ENCODE measurements at regions not wholly inside any gene's neighbourhood (a gene's known extent, or its start where the extent isn't known, plus 50 kb on each side); places are given as distances from the start of the nearest gene placed in this dataset.

- no peak for ATAC-seq
- Histone ChIP-seq H3K27ac (no peak overlapping the region), H3K9me3 (no peaks in the 10 kb centered on the region), H3K4me1 (peaks cover 2% of the 10 kb centered on the region), H3K4me3 (no peak overlapping the region), H3K36me3 (replicated peaks in 1 of 2; ENCODE audit: insufficient read depth in 1 of 2, low read depth in 2 of 2) (no peaks in the 10 kb centered on the region), H3K27me3 (no peaks in the 10 kb centered on the region)
- DNase-seq, result no peak
- intact Hi-C loops (cut with DNase I), result no loop called here
- TF ChIP-seq POLR2A (IDR thresholded peaks at IDR 0.05) (no peak), CTCF (IDR thresholded peaks at IDR 0.05) (no peak)
- WGBS, 2 donors, result 78 to 84% methylated on average over 12 of the region's 12 CpGs
Measured at GRCh38 chr18:22093731-22094357, 75.5 kb upstream of the GATA6 start.

- 70 to 76% methylated on average over 4 of the region's 4 CpGs for WGBS, 2 donors
- Histone ChIP-seq H3K9me3 (no peaks in the 10 kb centered on the region), H3K4me3 (no peak overlapping the region), H3K36me3 (replicated peaks in 1 of 2; ENCODE audit: insufficient read depth in 1 of 2, low read depth in 2 of 2) (no peaks in the 10 kb centered on the region), H3K4me1 (no peaks in the 10 kb centered on the region), H3K27me3 (no peaks in the 10 kb centered on the region), H3K27ac (no peak overlapping the region)
- DNase-seq, result no peak
- ATAC-seq, result no peak
- no peak for TF ChIP-seq CTCF (IDR thresholded peaks at IDR 0.05)
- no peak for TF ChIP-seq POLR2A (IDR thresholded peaks at IDR 0.05)
- intact Hi-C loops (cut with DNase I), result no loop called here
Measured at GRCh38 chr18:22094358-22094734, 75.0 kb upstream of the GATA6 start.

- Histone ChIP-seq H3K27me3 (no peaks in the 10 kb centered on the region), H3K9me3 (no peaks in the 10 kb centered on the region), H3K4me1 (peaks cover 7% of the 10 kb centered on the region), H3K4me3 (no peak overlapping the region), H3K27ac (peak overlapping the region in 1 of 4 donors; percentile 38), H3K36me3 (replicated peaks in 1 of 2; ENCODE audit: insufficient read depth in 1 of 2, low read depth in 2 of 2) (no peaks in the 10 kb centered on the region)
- no peak for DNase-seq
- no peak for ATAC-seq
- WGBS, 2 donors, result 32 to 38% methylated on average over 3 of the region's 3 CpGs
- intact Hi-C loops (cut with DNase I), result no loop called here
- TF ChIP-seq CTCF (IDR thresholded peaks at IDR 0.05), result no peak
- no peak for TF ChIP-seq POLR2A (IDR thresholded peaks at IDR 0.05)
Measured at GRCh38 chr18:22098563-22098989, 70.8 kb upstream of the GATA6 start.

GRCh38 chr18:22099925-22100324 is 69.5 kb upstream of the GATA6 start:
- Histone ChIP-seq H3K27me3 (no peaks in the 10 kb centered on the region), H3K9me3 (no peaks in the 10 kb centered on the region), H3K4me1 (peaks cover 11% of the 10 kb centered on the region), H3K4me3 (no peak overlapping the region), H3K27ac (no peak overlapping the region), H3K36me3 (replicated peaks in 1 of 2; ENCODE audit: insufficient read depth in 1 of 2, low read depth in 2 of 2) (no peaks in the 10 kb centered on the region)
- WGBS, 2 donors, result 92 to 97% methylated on average over 2 of the region's 2 CpGs
- DNase-seq, result no peak
- TF ChIP-seq POLR2A (IDR thresholded peaks at IDR 0.05) (no peak), CTCF (IDR thresholded peaks at IDR 0.05) (no peak)
- no peak for ATAC-seq
- intact Hi-C loops (cut with DNase I), result no loop called here

- H3K4me1 ChIP-seq, result peaks cover 20% of the 10 kb centered on the region
- DNase-seq, result no peak
- H3K27ac ChIP-seq, result no peak overlapping the region
- H3K9me3 ChIP-seq, result no peaks in the 10 kb centered on the region
- intact Hi-C loops (cut with DNase I), result no loop called here
- H3K36me3 ChIP-seq (replicated peaks in 1 of 2; ENCODE audit: insufficient read depth in 1 of 2, low read depth in 2 of 2), result no peaks in the 10 kb centered on the region
- ATAC-seq, result no peak
- TF ChIP-seq POLR2A (IDR thresholded peaks at IDR 0.05) (no peak), CTCF (IDR thresholded peaks at IDR 0.05) (no peak)
- H3K4me3 ChIP-seq, result no peak overlapping the region
- no peaks in the 10 kb centered on the region for H3K27me3 ChIP-seq
- WGBS, 2 donors, result 90 to 92% methylated on average over 4 of the region's 4 CpGs
Measured at GRCh38 chr18:22101731-22102130, 67.7 kb upstream of the GATA6 start.
